ENCODE measurements at regions not wholly inside any gene's neighbourhood (a gene's known extent, or its start where the extent isn't known, plus 50 kb on each side); places are given as distances from the start of the nearest gene placed in this dataset.

DNA sequence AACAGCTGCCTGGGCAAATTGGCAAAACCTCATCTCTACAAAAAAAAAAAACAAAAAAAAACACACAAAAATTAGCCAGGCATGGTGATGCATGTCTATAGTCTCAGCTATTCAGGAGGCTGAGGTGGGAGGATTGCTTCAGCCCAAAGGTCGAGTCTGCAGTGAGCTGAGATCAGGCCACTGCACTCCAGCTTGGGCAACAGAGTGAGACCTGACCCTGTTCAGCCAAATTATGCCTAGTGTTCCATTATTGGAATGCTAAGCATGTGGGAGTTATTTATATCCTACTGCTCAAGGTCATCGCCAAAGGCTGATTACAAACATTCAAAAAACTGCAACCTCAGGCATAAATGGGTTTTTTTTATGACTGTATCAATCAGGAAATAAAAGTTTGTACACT, 1251.0 kb upstream of the PCDH9 start:
- DNase-seq (ENCODE audit: low spot score) = no peak

- DNase-seq (ENCODE audit: low spot score) = no peak
Observed at GRCh38 chr13:68473834-68474326, 1243.7 kb upstream of the PCDH9 start.

DNA sequence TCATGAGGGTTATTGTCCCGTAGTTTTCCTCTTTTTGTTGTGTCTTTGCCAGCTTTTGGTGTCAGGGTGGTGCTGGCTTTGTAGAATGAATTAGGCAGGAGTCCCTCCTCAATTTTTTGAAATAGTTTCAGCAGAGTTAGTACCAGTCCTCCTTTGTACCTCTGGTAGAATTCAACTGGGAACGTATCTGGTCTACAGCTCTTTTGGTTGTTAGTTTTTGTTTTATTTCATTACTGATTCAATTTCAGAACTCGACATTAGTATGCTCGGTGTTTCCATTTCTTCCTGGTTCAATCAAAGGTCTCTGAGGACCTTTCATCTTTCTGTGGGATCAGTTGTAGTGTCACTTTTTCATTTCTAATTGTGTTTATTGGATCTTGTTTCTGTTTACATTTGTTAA, 1237.0 kb upstream of the PCDH9 start:
- no peak for DNase-seq (ENCODE audit: low spot score)

GRCh38 chr13:68440874-68441273, 1210.7 kb upstream of the PCDH9 start:
- DNase-seq (ENCODE audit: low spot score) = no peak

DNA sequence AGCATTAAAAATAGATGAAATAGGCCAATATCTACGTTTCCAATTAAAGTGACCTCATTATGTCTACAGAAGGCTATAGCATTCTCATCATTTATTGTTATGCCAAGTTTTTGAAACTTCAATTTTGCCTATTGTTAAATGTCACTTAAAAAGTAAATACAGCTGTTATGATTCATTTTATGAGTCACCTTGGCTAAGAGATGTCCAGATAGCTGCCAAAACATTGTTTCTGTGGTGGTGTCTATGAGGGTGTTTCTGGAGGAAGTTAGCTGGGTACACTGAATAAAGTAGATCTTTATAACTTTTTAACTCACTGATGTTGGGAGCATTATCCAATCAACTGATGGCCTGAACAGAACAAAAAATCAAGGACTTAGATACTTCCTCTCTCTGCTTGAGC, 1209.7 kb upstream of the PCDH9 start:
- peak; percentile 32 for DNase-seq (ENCODE audit: low spot score)

- no peak for DNase-seq (ENCODE audit: low spot score)
Observed at GRCh38 chr13:68428292-68428691, 1198.2 kb upstream of the PCDH9 start.

GRCh38 chr13:68417801-68418200, 1187.7 kb upstream of the PCDH9 start:
- DNase-seq (ENCODE audit: low spot score) = no peak

DNA sequence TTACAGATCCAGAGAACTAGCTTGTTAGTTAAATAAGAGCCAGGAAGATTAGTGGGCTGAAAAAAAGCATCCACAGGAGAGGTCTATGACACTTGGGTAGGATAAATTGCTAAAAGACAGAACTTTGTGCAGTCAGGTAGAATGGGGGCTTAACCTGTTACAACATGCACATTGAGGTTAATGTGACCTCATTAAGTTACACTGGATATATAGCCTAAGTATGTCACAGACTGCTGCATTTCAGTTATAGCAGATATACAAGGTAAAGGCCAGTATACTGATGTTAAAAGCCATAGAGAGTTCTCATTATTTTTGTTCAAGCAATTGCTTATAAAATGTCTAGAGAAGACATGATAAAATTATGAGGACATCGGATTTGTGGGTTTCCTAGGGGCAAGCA, 1179.9 kb upstream of the PCDH9 start:
- DNase-seq (ENCODE audit: low spot score) = no peak

DNA sequence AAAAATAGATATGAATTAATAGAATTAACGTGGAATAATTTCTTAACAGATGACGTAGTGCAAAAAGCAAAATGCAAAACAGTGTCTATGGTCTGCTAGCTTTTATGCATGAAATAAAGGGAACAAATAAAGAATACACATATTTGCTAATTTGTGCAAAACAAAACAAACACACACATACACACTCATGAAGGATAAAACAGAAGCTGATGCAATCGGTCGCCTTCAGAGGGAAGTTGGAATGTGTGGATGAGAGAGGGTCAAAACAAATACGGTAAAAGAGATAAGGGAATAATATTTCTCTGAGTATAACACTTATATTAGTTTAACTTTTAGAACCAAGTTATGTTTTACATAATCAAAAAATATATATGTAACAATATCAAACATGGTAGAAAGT, 1160.9 kb upstream of the PCDH9 start:
- DNase-seq (ENCODE audit: low spot score) = no peak

GRCh38 chr13:68386808-68387207, 1156.7 kb upstream of the PCDH9 start:
- DNase-seq (ENCODE audit: low spot score) = no peak

DNA sequence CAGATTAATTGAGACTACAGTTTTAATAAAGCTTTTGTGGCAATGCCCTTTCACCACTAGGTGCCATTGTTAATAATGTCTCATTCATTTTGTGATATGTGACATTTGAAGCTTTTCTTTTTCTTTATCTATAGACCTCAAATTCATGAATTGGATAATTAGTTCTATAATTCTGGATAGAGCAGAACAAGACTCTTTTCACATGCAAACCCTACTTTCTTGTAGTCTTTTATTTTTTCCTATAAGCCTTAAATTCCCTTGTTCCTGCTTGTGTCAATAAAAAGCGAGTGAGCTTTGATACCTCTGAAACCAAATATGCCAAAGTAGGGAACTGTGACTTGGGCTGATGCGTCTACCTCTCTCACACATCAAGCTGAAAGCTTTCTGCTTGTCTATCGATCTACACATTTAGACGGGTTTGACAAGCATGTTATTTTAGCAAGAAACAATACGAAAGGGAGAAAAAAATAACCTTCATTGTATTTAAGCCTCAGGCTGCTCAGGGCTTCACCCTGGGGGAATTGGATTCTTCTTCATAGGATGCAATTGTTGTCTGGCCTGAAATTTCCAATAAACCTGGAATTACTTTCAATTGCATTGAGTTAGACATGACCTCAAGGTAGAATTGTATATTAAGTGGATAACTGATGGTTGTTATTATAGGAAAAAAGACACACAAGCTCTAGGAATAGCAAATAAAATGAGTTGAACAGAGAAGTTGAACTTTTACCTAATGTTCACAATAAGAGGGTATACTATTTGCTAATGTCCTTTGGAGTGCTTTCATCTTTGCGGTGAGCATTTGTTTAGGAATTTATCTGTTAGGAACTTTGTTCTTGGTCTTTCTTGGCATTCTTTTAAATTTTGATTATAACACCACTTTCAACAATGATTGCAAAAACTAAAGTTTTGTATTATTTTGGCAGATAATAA, 1150.2 kb upstream of the PCDH9 start:
- no peak for DNase-seq (ENCODE audit: low spot score)

- no peak for DNase-seq (ENCODE audit: low spot score)
Observed at GRCh38 chr13:68378294-68378693, 1148.2 kb upstream of the PCDH9 start.

DNA sequence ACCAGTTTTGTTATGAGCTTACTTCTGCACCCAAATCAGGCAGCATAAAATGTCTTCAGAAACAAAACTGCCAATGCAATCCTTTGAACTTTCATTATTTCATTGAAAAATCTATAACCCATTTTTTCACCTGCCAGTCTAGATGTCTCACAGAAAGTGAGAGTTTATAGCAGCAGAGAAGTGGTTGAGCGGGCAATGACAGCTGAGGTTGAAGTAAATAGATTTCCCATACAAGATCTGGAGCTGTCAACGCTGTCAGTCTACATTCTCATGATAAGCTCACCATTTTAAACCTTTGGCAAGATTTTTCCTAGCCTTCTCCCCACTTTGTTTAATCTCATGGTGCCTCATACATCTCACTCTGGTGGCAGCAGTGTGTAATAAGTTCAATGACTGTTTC, 1144.9 kb upstream of the PCDH9 start:
- DNase-seq (ENCODE audit: low spot score) = no peak

- DNase-seq (ENCODE audit: low spot score) = no peak
Observed at GRCh38 chr13:68369739-68370138, 1139.6 kb upstream of the PCDH9 start.

GRCh38 chr13:68368922-68369321, 1138.8 kb upstream of the PCDH9 start:
- DNase-seq (ENCODE audit: low spot score) = no peak

DNA sequence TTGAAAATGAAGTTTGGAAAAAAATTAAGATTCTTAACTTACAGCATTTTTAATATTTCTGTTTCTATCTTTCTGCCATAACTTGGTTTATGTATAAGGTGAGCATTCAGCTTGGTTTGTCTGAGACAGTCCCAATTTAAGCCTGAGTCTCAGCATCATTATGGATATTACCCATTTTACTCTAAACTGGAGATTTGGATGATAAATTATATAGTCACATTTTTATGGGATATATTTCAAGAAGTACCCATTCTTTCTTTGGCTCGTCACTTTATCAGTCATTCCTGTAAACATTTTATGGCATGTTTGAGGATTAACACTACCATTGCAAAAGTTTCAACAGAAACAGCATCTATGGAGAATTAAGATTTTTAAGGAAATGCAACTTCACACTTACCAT, 1129.0 kb upstream of the PCDH9 start:
- DNase-seq (ENCODE audit: low spot score) = no peak

DNA sequence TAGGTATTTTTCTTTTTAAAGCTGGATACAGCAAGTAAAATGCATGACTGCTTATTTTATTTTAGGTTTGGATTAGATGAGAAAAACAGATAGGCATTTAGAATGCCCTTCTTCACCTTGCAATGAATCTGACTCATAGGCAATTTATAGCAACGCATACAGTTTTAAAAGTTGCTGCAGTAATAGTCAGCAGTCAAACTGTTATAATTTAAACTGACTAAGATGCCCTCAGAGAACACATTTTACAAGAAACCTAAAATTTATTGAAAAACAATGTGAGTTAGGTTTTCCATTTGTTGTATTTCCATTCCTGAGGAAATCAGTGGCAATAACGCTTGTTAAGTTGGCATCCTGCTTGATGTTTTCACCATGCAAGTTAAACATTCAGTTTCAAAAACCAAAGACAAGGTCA, 1128.2 kb upstream of the PCDH9 start:
- DNase-seq (ENCODE audit: low spot score) = no peak

DNA sequence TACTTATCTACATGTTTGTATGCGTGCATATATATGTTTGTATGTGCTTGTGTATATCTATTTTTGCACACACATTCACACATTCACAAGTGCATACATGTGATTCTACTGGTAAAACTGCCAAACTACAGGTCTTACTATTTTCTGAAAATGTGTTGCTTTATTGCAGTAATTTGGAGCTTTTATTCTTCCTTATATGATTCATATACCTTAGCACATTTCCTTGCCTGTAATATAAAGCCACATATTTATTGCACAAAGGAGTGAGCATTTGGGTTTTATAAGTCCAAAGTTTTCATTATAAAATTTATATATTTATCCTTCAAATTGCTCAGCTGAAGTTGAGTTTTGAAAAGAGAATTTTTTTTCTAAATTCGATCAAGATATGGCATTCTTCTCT, 1120.4 kb upstream of the PCDH9 start:
- DNase-seq (ENCODE audit: low spot score) = no peak

- no peak for DNase-seq (ENCODE audit: low spot score)
Observed at GRCh38 chr13:68347220-68347619, 1117.1 kb upstream of the PCDH9 start.

DNA sequence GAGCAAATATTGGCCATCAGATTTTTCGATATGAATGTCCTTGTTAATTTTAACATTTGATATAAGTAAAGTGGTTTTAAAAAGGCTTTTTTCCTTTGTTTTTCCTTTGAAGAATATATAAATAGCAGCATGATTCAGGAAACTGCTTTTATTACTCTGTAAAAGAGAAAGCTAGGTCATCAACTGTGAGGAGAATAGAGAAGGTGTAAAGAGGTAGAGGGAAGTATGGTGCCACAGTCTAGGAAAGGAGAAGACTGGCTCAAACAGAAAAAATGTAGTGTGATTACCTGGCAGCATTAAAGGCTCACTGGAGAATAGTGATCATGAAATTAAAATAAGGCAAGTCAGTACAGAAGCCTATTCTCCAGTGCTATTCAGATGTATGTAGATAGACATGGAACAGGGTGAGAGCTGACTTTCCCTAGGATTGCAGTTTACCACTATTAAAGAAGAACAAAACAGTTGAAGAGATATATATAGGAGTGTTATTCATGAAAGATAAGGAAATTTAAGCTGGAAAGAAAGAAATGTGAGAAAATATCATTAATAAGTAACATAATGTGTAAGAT, 1115.9 kb upstream of the PCDH9 start:
- no peak for DNase-seq (ENCODE audit: low spot score)

- no peak for DNase-seq (ENCODE audit: low spot score)
Observed at GRCh38 chr13:68323124-68323523, 1093.0 kb upstream of the PCDH9 start.

- no peak for DNase-seq (ENCODE audit: low spot score)
Observed at GRCh38 chr13:68319384-68319783, 1089.2 kb upstream of the PCDH9 start.

DNA sequence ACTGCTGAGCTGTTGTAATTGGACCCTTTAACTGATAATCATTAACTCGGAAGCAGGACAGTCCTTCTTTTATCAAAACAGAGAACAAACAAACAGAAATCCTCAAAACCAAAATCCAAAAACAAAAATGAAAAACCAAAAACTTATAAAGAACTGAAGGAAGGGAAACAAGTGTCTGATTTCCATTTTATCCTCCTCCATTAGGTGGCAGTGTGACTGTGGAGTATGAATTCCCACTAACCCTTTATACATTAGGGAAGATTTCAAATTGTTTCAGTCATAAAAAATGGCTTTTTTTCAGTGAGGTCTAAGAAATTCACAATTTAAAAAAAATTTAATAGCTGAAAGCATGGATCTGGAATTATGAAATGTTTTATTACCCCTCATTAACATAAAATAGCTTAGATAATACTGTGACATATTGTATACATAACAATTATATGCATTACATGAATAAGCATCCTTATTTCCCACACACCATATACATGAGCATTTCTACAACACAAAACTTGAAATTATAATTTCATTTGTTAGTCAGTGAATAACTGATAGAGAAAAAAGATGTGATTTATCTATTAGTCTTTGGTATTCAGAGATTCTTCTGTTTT, 1074.3 kb upstream of the PCDH9 start:
- DNase-seq (ENCODE audit: low spot score) = peak; percentile 32

All from kidney capillary endothelial cell (primary cell).